Kidney (tissue), 13 donors: ENCODE measurements at regions not wholly inside any gene's neighbourhood (a gene's known extent, or its start where the extent isn't known, plus 50 kb on each side); places are given as distances from the start of the nearest gene placed in this dataset.

Experiments
- DNase-seq, 5 donors: peaks; one replicate each; pipeline ENCODE4 v3.0.0-alpha.2; 2013 to 2020
- FAIRE-seq: peaks from 2 replicates; lab custom pipeline; 2012; peaks lifted over from hg19 to GRCh38; lab: Jason Lieb, UNC
- H3K27ac ChIP-seq, 2 donors: one replicate each; pipeline ENCODE4 v1.7.0; 2013; ENCODE audit warnings: low read depth in 2 of 2, low read length in 2 of 2, inconsistent platforms in 1 of 2
- H3K27me3 ChIP-seq: one replicate; pipeline ENCODE4 v1.7.1; 2013; ENCODE audit warnings: low read length, inconsistent platforms; ENCODE audit not compliant: control insufficient read depth, insufficient read depth
- H3K36me3 ChIP-seq, 3 donors: one replicate each; pipeline versions ENCODE4 v1.7.0 to v1.7.1; 2013; ENCODE audit warnings: low read length in 3 of 3, control low read depth in 1 of 3, inconsistent platforms in 1 of 3; ENCODE audit not compliant: insufficient read depth in 3 of 3, control insufficient read depth in 2 of 3
- H3K4me1 ChIP-seq, 3 donors: one replicate each; pipeline versions ENCODE4 v1.7.0 to v1.7.1; 2013; ENCODE audit warnings: low read length in 3 of 3, inconsistent platforms in 1 of 3, low read depth in 1 of 3; ENCODE audit not compliant: control insufficient read depth in 2 of 3, insufficient read depth in 2 of 3
- H3K4me3 ChIP-seq, 3 donors: one replicate each; pipeline versions ENCODE4 v1.7.0 to v1.8.1; 2013; ENCODE audit warnings: low read length in 3 of 3, control low read depth in 1 of 3, inconsistent platforms in 1 of 3
- H3K9ac ChIP-seq, 3 donors: one replicate each; pipeline versions ENCODE4 v1.7.0 to v1.7.1; 2013; ENCODE audit warnings: low read length in 3 of 3, control low read depth in 1 of 3, inconsistent platforms in 1 of 3
- H3K9me3 ChIP-seq, 3 donors: one replicate each; pipeline versions ENCODE4 v1.7.0 to v1.7.1; 2013; ENCODE audit warnings: low read length in 3 of 3, control low read depth in 1 of 3, inconsistent platforms in 1 of 3; ENCODE audit not compliant: control insufficient read depth in 2 of 3, insufficient read depth in 1 of 3
- CTCF ChIP-seq: IDR thresholded peaks from 3 replicates; pipeline ENCODE4 v1.5.1; 2012; ENCODE audit warnings: mild to moderate bottlenecking, moderate library complexity, borderline replicate concordance; ENCODE audit not compliant: insufficient read depth; ENCODE audit errors: extremely low read depth
- intact Hi-C: fragments of 100-400 bp; cut with DNase I; formaldehyde crosslinking; loops from one replicate; pipeline ENCODE4 v1.11.1; 2022
- donor health status: control.
- donor health status: control.
- donor health status: control.
- donor health status: control.
- donor health status: control.
- donor health status: DM: yes; HTN: yes; CAD: no.
- donor health status: Normal renal cell carcinoma (clear cell type).

DNA sequence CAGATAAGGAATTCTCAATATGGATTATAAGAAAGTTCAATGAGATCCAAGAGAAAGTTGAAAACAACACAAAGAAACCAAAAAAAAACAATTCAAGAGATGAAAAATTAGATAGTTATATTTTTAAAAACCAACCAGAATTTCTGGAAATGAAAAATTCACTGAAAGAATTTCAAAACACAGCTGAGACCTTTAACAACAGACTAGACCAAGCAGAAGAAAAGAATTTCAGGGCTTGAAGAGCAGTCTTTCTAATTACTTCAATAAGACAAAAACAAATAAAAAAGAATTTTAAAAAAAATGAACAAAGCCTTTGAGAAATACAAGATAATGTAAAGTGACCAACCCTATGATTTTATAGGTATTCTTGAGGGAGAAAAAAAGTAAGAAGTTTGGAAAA lies 155.4 kb downstream of the ZMAT3 start:
- Histone ChIP-seq H3K27ac (no peak overlapping the region), H3K9me3 (peaks cover 0 to 4% (median 0%) of the 10 kb centered on the region in 3 donors), H3K9ac (no peak overlapping the region), H3K4me3 (no peak overlapping the region), H3K4me1 (no peaks in the 10 kb centered on the region), H3K36me3 (no peaks in the 10 kb centered on the region), H3K27me3 (no peaks in the 10 kb centered on the region)
- TF ChIP-seq CTCF: no peak
- intact Hi-C loops: no loop called here
- DNase-seq (no peak), FAIRE-seq (no peak)

GRCh38 chr3:178915365-178915764 lies 156.2 kb downstream of the ZMAT3 start:
- no peak overlapping the region for H3K4me3 ChIP-seq
- no peaks in the 10 kb centered on the region for H3K4me1 ChIP-seq
- H3K9me3 ChIP-seq: peaks cover 0 to 4% (median 0%) of the 10 kb centered on the region in 3 donors
- H3K36me3 ChIP-seq: no peaks in the 10 kb centered on the region
- no peak for TF ChIP-seq CTCF
- H3K27me3 ChIP-seq: no peaks in the 10 kb centered on the region
- H3K9ac ChIP-seq: no peak overlapping the region
- DNase-seq (no peak), FAIRE-seq (no peak)
- no peak overlapping the region for H3K27ac ChIP-seq
- intact Hi-C loops: no loop called here

DNA sequence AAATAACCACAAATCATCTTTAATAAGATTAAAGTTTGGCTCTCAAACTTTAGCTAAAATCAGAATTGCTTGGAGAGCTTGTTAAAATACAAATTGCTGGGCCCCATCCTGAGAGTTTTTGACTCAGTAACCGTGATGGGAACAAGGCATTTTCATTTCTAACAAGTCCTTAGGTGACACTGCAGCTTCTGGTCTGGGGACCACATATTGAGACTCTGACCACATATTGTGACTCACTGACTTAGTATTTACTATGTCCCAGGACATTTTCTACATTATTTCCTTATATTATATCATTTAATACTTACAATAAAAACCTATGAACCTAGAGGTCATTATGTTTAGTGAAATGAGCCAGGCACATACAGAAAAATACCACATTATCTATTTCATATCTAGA lies 164.5 kb downstream of the ZMAT3 start:
- H3K9me3 ChIP-seq: no peaks in the 10 kb centered on the region
- no peaks in the 10 kb centered on the region for H3K27me3 ChIP-seq
- no peak for TF ChIP-seq CTCF
- H3K4me3 ChIP-seq: no peak overlapping the region
- FAIRE-seq (no peak), DNase-seq (no peak)
- H3K9ac ChIP-seq: no peak overlapping the region
- no peaks in the 10 kb centered on the region for H3K4me1 ChIP-seq
- intact Hi-C loops: no loop called here
- no peak overlapping the region for H3K27ac ChIP-seq
- no peaks in the 10 kb centered on the region for H3K36me3 ChIP-seq

GRCh38 chr3:178901204-178901603 lies 170.4 kb downstream of the ZMAT3 start:
- intact Hi-C loops: no loop called here
- DNase-seq: no peak
- FAIRE-seq: no peak

More at GRCh38 chr3:178901204-178901603, 170.4 kb downstream of the ZMAT3 start:
- Histone ChIP-seq H3K4me1 (no peaks in the 10 kb centered on the region), H3K36me3 (no peaks in the 10 kb centered on the region), H3K9ac (no peak overlapping the region), H3K9me3 (no peaks in the 10 kb centered on the region), H3K27me3 (no peaks in the 10 kb centered on the region), H3K4me3 (no peak overlapping the region), H3K27ac (no peak overlapping the region)
- TF ChIP-seq CTCF: no peak
